ENCODE measurements at regions not wholly inside any gene's neighbourhood (a gene's known extent, or its start where the extent isn't known, plus 50 kb on each side); places are given as distances from the start of the nearest gene placed in this dataset.

DNA sequence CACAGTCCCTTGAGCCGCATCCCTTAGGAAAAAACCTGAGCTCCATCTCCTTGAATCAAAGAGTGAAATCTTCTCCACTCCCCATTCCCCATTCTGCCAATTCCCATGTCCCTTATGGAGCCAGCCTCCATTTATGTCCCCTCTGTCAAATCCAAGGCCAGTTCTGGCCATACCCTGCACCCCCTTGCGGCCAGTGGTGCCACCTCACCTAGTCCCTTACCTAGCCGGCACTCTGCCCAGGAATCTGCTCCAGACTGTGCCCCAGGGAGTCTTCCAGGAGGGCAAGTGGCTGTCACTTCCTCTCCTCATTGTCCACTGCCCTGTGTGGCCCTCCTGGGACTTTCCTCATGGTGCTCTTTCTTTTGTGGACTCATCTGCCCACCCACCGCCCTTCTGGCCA is 195.4 kb upstream of the RMP24 start:
- TF ChIP-seq, protein P1, sequence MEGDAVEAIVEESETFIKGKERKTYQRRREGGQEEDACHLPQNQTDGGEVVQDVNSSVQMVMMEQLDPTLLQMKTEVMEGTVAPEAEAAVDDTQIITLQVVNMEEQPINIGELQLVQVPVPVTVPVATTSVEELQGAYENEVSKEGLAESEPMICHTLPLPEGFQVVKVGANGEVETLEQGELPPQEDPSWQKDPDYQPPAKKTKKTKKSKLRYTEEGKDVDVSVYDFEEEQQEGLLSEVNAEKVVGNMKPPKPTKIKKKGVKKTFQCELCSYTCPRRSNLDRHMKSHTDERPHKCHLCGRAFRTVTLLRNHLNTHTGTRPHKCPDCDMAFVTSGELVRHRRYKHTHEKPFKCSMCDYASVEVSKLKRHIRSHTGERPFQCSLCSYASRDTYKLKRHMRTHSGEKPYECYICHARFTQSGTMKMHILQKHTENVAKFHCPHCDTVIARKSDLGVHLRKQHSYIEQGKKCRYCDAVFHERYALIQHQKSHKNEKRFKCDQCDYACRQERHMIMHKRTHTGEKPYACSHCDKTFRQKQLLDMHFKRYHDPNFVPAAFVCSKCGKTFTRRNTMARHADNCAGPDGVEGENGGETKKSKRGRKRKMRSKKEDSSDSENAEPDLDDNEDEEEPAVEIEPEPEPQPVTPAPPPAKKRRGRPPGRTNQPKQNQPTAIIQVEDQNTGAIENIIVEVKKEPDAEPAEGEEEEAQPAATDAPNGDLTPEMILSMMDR (IDR thresholded peaks at IDR 0.05; ENCODE audit: borderline replicate concordance, extremely low read depth, low read length, poor library complexity, severe bottlenecking) = no peak
- no peak for TF ChIP-seq EZH2 (IDR thresholded peaks at IDR 0.05; ENCODE audit: borderline replicate concordance, low read depth, low read length, severe bottlenecking)
